ENCODE measurements at regions not wholly inside any gene's neighbourhood (a gene's known extent, or its start where the extent isn't known, plus 50 kb on each side); places are given as distances from the start of the nearest gene placed in this dataset.

DNA sequence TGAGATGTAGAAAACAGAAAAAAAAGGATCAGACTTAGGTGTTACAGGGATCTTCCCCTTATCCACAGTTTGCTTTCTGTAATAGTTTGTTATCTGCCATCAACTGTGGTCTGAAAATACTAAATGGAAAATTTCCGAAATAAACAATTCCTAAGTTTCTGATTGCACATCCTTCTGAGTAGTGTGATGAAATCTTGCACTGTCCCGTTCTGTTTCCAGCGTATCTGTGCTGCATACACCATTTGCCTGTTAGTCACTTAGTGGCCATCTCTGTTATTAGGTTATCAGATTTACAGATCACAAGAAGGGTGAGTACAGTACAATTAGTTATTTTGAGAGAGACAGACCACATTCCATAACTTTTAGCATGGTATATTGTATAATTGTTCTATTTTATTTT lies 185.6 kb upstream of the CPHXL start:
- no peaks in the 10 kb centered on the region for H3K9me3 ChIP-seq (replicated peaks; ENCODE audit: control insufficient read depth, insufficient read depth, low read length)
- intact Hi-C loops (cut with micrococcal nuclease), result no loop called here
- no peaks in the 10 kb centered on the region for H3K27me3 ChIP-seq (ENCODE audit: control insufficient read depth in 2 of 2, insufficient read depth in 2 of 2, low read length in 2 of 2)
- no peaks in the 10 kb centered on the region for H3K36me3 ChIP-seq (ENCODE audit: control insufficient read depth in 2 of 2, extremely low read depth in 1 of 2, insufficient read depth in 2 of 2, low read length in 2 of 2)
- no peak for DNase-seq (ENCODE audit: low read depth, low spot score)
- no peaks in the 10 kb centered on the region for H3K79me2 ChIP-seq (ENCODE audit: control insufficient read depth, insufficient read depth, low read length)
- POLR2A ChIA-PET, result no interaction called here
- TF ChIP-seq EZH2 (IDR thresholded peaks at IDR 0.05; ENCODE audit: borderline replicate concordance, low read depth, low read length, severe bottlenecking) (no peak), POLR2A (IDR thresholded peaks at IDR 0.05; ENCODE audit: low read depth, low read length) (no peak), MYC (IDR thresholded peaks at IDR 0.05; ENCODE audit: low read depth, low read length) (no peak), JUN (IDR thresholded peaks at IDR 0.05; ENCODE audit: borderline replicate concordance, insufficient read depth, insufficient read length, low read depth) (no peak), FOS (IDR thresholded peaks at IDR 0.05; ENCODE audit: borderline replicate concordance, insufficient read depth, low read length) (no peak), POLR2AphosphoS5 (IDR thresholded peaks at IDR 0.05; ENCODE audit: insufficient read depth, low read depth, low read length) (no peak), GATA2 (IDR thresholded peaks at IDR 0.05; ENCODE audit: insufficient read depth, insufficient read length, low read depth, low read length) (no peak)
- TF ChIP-seq, protein P1, sequence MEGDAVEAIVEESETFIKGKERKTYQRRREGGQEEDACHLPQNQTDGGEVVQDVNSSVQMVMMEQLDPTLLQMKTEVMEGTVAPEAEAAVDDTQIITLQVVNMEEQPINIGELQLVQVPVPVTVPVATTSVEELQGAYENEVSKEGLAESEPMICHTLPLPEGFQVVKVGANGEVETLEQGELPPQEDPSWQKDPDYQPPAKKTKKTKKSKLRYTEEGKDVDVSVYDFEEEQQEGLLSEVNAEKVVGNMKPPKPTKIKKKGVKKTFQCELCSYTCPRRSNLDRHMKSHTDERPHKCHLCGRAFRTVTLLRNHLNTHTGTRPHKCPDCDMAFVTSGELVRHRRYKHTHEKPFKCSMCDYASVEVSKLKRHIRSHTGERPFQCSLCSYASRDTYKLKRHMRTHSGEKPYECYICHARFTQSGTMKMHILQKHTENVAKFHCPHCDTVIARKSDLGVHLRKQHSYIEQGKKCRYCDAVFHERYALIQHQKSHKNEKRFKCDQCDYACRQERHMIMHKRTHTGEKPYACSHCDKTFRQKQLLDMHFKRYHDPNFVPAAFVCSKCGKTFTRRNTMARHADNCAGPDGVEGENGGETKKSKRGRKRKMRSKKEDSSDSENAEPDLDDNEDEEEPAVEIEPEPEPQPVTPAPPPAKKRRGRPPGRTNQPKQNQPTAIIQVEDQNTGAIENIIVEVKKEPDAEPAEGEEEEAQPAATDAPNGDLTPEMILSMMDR (IDR thresholded peaks at IDR 0.05; ENCODE audit: extremely low read depth in 1 of 2, insufficient read depth in 1 of 2, low read depth in 1 of 2, low read length in 2 of 2), result no peak
- TF ChIP-seq, protein P2, sequence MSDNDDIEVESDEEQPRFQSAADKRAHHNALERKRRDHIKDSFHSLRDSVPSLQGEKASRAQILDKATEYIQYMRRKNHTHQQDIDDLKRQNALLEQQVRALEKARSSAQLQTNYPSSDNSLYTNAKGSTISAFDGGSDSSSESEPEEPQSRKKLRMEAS (IDR thresholded peaks at IDR 0.05; ENCODE audit: insufficient read depth, insufficient read length), result no peak
- no peak overlapping the region for H3K27ac ChIP-seq (ENCODE audit: insufficient read depth, low read depth, low read length)
- no peak overlapping the region for H3K4me2 ChIP-seq (ENCODE audit: insufficient read depth, low read length)
- no TSS peak for BruUV-seq (replicated peaks)
- FAIRE-seq, result no peak
- dilution Hi-C loops (cut with MboI; ENCODE audit: extremely low pct_ligation_motif_present, low sequenced_read_pairs), result no loop called here
- H3K9ac ChIP-seq (replicated peaks; ENCODE audit: extremely low read depth, insufficient read depth, low read length), result no peak overlapping the region
- no peaks in the 10 kb centered on the region for H4K20me1 ChIP-seq (replicated peaks; ENCODE audit: control insufficient read depth, extremely low read depth, insufficient read depth, low read length)
- no peak overlapping the region for H3K4me3 ChIP-seq (replicated peaks in 1 of 3; ENCODE audit: insufficient read depth in 1 of 3, low read depth in 1 of 3, low read length in 3 of 3)
- H3K9me1 ChIP-seq (replicated peaks; ENCODE audit: control insufficient read depth, extremely low read depth, insufficient read depth, low read length), result no peaks in the 10 kb centered on the region
- no peaks in the 10 kb centered on the region for H3K4me1 ChIP-seq (ENCODE audit: control insufficient read depth, extremely low read depth, insufficient read depth, low read length)
- H2AFZ ChIP-seq (ENCODE audit: low read depth, low read length), result no peak overlapping the region
- CTCF ChIA-PET, result no interaction called here

All from endothelial cell of umbilical vein (primary cell).